SH-SY5Y (cell line): ENCODE measurements at regions not wholly inside any gene's neighbourhood (a gene's known extent, or its start where the extent isn't known, plus 50 kb on each side); places are given as distances from the start of the nearest gene placed in this dataset.
A peak's percentile ranks its signal among the peaks of the same experiment; 100 is the strongest.

Source experiments
- GATA2 ChIP-seq: IDR thresholded peaks from 2 replicates; pipeline ENCODE4 v1.6.1; 2011; ENCODE audit warnings: mild to moderate bottlenecking, low read depth, low read length
- GATA3 ChIP-seq: IDR thresholded peaks from 2 replicates; pipeline ENCODE4 v1.6.1; 2011; ENCODE audit warnings: low read depth, mild to moderate bottlenecking, low read length, moderate library complexity

DNA sequence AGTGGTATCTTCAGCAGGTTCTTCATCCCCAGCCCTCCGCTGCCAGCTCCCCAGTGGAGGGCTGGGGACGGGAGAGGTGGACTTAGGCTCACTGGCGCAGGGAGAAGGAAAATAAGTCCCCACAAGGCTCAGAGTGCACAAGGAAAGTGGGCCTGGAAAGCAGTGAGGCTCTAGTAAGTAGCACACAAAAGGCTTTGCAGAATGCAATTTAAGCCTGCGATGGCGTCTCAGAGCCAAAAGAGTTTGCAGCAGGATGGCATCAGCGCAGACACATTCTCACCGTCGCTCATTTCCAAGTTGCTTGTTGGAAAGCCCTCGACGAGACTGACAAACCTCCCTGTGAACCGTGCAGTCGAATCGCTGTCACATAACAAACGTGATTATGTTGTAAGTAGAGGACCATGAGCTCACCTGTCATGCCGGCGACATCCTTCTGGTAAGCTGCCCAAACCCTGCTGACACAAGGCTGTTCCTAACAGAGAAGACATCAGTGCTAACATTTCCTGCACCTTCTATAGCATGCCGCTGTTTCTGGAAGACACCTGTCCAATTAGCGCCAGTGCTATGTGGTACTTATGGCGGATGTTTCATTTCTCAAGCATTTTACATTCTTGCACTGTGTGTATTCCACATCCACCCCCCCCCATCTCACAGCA is 98.3 kb upstream of the NPVF start:
- no peak for TF ChIP-seq GATA2
- TF ChIP-seq GATA3: no peak

DNA sequence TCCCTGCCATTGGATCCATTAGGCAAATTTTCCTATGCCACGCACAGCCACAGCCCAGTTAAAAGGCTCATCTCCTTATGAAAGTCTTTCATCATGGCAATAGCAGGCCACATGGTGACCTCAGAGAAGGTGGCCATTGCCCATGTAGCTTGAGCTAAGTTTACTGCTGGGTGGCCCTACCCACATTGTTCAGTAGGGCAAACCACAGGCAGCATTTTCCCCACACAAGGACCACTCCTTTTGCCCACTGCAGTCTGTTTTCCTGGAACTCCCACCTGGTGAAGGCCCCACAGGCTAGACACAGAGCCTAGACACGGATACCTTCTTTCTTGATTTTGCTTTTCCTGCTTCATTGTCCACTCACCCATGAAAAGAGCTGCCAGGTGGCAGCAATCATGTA is 101.5 kb upstream of the NPVF start:
- TF ChIP-seq GATA2 (no peak), GATA3 (no peak)

DNA sequence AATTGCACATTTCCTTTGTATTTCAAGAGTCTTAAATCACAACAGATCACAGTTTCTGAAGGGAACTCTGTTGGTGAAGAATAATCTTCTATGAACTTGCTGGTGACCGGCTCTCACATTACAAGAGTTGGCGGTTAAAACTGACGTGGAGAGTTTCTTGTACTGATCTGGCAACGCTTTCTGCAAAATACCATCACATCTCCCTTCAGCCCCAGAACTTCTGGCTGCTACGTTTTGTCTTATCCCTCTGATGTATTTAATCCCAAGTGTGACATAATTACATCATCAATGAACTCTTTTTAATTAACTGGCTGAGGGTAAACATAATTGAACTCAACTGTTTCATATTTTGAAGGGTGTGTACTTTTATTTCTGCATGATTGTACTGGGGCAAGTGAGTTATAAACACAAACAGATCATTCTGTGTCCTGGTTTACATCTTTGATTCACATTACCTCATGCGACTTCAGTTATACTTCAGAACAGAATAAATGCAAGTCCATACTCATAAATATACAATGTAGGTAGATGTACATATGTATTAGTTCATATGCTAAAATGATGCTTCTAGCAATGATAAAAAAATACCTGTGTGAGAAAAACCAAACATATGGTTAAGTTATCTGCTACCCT is 105.1 kb upstream of the NPVF start:
- TF ChIP-seq GATA3: no peak
- no peak for TF ChIP-seq GATA2

DNA sequence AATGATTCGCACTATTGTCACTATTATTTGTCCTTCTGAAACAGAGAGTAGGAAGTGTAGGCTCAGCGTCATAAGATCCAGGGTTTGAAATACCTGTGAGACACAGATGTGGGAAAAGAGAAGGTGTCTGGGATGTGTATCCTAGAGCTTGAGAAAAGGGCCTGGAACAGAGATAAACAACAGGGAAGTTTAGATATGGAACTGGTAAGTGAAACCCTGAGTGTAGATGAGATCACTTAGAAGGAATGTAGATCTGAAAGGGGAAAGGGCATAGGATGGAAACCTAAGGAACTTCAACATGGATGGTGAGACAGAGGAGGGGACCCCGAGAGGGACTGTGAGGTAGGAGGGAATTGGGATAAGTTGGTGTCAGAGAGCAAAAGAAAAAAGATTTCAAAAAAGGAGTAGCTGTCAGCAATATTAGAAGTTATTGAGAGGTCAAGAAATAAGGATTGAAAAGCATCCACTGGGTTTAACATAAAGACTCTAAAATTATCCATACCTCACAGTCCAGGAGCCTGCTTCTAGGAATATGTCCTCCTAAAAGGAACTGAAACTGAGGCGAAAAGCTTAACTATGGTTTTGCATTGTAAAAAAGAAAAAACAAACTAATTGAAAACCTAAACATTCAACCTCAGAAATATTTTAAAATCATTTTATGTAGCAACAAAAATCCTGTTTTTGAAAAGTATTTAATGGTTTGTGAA is 119.2 kb upstream of the NPVF start:
- no peak for TF ChIP-seq GATA3

DNA sequence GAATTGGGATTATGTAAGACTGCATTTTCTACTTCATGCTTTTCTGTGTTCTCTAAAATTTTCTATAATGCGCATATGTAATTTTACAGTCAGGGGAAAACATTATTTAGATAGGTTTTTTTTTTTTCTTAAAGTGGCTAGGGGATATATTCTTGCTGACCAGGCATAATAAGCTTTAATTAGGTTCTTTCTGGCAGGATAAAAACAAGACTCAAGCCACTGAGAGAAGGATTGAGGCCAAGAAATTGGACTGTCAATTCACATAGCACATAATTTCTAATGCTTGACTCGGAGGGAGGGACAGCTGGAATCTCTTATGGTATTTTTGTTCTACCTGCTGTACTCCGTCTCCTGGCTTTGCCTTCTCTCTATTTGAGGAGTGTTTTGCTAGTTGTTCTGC is 119.8 kb upstream of the NPVF start:
- TF ChIP-seq GATA3 (no peak), GATA2 (no peak)

DNA sequence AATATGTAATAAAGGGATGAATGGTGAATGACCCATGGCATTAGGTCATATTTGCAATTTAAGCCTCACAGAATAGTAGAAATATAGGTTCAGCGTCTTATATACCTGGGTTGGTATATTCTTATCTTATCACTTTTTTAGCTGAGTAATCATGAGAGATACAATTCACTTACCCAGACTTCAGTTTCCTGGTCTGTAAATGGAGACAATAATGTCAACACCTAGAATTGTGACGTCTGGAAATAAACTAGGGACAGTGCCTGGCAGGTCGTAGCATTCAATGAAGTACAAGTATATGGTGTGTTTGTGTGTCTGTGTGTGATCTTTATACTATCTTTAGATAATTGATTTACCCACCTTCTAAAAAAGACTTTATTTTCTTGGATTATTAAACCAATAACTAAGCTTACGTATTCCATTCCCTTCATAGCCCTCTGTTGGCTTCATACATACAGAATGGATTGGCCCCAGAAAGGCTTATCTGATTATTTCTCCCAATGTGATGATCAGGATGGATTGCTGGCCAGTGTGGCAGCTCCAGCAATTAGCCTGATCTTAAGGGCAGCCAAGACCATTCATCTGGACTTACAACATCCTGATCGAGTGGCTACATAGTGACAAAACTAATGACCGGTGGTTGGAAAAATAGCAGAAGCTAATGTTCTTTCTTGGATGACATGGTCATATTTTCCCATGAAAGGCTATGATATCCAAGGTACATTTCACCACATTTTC is 121.2 kb upstream of the NPVF start:
- TF ChIP-seq GATA3 (no peak), GATA2 (no peak)

DNA sequence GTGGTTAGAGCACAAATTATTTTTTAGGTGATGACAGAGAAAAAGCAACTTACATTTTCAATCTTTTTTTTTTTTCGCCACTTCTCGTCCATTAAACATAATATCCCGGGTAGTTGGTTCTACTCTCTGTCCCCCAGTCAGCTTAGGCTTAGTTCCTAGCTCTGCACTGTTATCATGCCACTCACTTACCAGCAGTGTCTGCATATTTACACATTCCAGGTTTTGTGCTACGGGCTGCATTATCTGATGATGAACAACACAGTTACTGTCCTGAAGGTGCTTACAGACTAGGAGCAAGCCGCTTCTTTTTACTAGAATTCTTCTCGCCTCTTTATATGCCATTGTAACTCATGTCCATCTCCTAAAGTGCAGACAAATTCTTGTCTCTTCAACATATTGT is 121.8 kb upstream of the NPVF start:
- TF ChIP-seq GATA3 (no peak), GATA2 (no peak)

DNA sequence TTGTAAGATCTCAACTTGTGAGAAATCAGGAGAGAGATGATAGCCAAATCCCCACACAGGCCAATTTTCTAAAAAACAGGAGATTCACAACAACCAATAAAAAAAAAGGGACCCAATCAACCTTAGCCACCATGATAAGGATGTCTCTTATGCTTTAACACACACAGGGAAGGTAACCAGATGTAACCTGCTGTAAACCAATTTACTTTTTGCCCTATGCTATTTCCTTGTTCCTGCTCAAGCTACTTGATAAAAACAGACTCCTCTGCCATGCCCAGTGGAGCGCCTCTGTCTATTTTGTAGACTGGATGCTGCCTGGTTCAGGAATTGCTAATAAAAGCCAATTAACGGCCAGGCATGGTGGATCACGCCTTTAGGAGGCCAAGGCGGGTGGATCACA is 123.5 kb upstream of the NPVF start:
- TF ChIP-seq GATA2: no peak
- TF ChIP-seq GATA3: no peak

DNA sequence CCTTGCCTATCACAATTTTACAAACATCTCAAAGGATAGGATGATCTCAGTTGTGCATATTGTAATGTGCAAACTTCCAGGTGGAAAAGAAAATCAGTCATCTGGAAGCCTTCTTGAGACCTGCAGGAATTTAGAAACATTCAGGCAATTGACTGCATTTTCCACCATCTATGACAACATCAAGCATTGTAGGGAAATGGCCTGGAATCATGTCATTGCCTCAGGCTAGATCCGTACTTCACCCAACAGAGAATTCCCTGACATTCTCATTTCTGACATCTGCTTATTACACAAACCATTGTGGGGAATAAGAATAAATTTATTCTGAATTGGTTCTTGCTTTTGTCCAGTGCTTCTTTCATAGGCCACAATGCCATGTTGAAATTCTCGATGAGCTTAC is 124.9 kb upstream of the NPVF start:
- TF ChIP-seq GATA3 (no peak), GATA2 (peak; percentile 26; the same call in 1 of the 2 replicates)

DNA sequence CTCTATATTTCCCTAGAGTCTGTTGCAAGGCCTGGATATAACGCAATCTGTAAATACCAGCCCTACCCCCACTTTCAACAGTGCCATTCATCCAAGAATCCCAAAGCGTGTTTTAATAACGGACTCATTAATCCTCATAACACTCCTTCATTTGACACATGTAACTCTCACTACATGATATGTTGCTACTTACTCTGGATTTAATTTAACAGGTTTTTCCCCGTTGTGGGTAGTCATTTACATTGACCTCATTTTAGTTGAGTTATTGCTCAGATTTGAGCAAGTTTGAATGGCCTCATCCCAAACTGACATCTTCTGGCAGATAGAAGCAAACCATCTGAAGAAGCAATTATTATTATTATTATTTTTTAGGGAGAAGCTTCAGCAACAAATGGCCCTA is 125.4 kb upstream of the NPVF start:
- no peak for TF ChIP-seq GATA2
- no peak for TF ChIP-seq GATA3

DNA sequence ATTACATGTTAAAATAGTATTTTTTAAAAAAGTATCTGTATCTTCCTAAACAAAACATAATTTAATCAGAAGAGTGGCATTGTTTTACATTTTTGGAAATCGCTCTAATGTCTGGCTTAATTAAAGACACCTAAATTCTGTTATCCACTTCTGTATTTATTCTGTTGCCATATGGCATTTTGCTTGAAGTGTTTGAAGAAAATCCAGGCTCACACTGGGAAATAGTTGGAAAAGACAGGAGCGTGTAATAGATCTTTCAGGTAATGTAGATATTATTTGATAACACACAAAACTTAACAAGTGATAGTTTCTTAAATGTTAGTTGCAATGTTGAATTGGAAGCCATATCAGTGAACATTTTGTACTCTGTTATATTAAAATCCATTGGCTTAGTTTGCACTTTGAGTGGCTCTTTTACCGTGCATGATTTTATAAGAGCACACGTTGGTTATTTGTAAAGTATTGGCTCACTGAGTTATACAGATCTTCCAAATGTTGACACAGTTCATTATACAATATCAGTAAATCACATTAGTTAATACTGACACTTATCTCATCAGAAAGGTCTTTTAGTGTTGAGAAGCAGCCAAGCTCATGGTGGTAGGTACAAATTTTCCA is 128.4 kb upstream of the NPVF start:
- TF ChIP-seq GATA2 (no peak), GATA3 (no peak)

DNA sequence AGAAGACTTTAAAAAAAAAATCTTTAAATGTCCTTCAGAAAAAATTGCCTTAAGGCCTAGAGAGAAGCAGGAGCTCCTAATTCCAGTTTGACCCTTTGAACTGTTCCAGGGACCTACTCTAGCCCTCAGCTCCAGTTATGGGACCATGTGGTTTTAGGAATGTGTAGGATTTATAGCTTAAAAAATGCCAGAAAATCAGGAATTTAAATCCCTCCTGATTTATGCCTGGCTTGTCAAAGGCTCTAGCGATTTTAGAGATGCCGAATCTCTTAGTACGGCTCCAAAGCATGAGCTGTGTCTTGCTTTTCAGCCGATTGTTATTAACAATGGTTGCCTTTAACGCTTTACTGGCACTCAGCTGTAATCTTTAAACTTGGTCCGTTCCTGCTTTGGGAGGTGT is 130.6 kb upstream of the NPVF start:
- no peak for TF ChIP-seq GATA3
- no peak for TF ChIP-seq GATA2

DNA sequence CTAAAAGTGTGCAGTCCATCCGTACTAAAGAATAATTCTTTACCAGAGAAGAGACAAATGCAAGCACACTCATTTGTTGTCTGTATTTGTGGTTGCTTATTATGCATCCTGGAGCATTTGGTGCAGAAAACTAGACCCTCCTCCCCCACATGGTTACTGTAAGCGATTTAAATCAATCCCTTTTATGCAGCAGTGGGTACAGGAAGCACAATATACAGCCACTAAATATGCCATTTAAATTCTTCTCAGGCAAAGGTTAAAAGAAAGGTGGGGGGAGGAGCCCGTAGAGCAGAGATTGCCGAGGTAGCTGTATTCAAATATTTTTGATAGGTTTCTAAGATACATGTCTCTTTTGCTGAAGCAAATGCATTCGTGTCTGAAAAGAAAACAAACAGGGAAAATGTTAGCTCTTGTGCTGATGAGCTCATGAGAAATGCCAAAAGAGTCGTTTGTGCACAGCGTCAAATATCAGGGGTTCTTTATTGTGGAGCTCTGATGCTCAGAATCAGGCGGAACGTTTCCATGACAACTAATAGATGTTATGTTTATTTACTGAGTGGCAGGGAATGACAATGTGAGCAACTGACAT is 131.3 kb upstream of the NPVF start:
- no peak for TF ChIP-seq GATA2
- no peak for TF ChIP-seq GATA3

DNA sequence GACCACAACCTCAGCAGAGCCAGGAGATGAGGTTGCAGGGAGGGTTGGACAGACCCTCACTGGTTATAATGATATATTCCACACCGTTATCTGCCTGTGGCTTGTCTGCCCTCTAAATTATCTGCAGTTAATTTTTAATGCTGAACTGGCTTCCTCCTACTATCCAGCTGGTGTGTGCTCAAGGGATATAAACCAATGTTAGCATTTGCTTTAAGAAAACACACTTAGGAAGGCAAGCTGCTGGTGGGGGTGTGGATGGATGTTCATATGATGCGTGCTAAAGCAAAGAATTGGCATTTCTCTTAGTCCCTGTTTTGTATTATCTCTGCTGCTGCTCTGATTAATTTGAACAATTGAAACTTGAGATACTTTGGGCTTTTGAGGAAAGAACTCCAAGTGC is 132.2 kb upstream of the NPVF start:
- TF ChIP-seq GATA2 (no peak), GATA3 (no peak)
